Suprapubic skin (tissue), 4 donors: ENCODE measurements at regions not wholly inside any gene's neighbourhood (a gene's known extent, or its start where the extent isn't known, plus 50 kb on each side); places are given as distances from the start of the nearest gene placed in this dataset.

Source experiments
- DNase-seq, 2 donors: peaks; one replicate each; pipeline ENCODE4 v3.0.0-alpha.2; 2019; ENCODE audit warnings: low spot score in 2 of 2
- H3K27ac ChIP-seq: fragments of 200-600 bp; sonication (generic); one replicate; pipeline ENCODE4 v1.5.1; 2019
- H3K27me3 ChIP-seq: fragments of 200-600 bp; sonication (generic); one replicate; pipeline ENCODE4 v1.5.1; 2019
- H3K36me3 ChIP-seq: fragments of 200-600 bp; sonication (generic); one replicate; pipeline ENCODE4 v1.5.1; 2019
- H3K4me1 ChIP-seq: fragments of 200-600 bp; sonication (generic); one replicate; pipeline ENCODE4 v1.5.1; 2019
- H3K4me3 ChIP-seq: fragments of 200-600 bp; sonication (generic); one replicate; pipeline ENCODE4 v1.5.1; 2019; ENCODE audit warnings: mild to moderate bottlenecking
- H3K9me3 ChIP-seq: fragments of 200-600 bp; sonication (generic); one replicate; pipeline ENCODE4 v1.5.1; 2019
- CTCF ChIP-seq, 2 donors: fragments of 200-600 bp in 1 of 2; fragments of 450-650 bp in 1 of 2; sonication (generic) in 1 of 2; IDR thresholded peaks; one replicate each; pipeline ENCODE4 v1.5.1; 2016 to 2019; ENCODE audit warnings: antibody characterized with exemption in 2 of 2, mild to moderate bottlenecking in 1 of 2, moderate library complexity in 1 of 2
- EP300 ChIP-seq: sonication (generic); formaldehyde crosslinking; IDR thresholded peaks from one replicate; pipeline ENCODE4 v1.6.1; 2017; ENCODE audit warnings: antibody characterized with exemption
- POLR2A ChIP-seq, 2 donors: fragments of 450-650 bp; IDR thresholded peaks; one replicate each; pipeline ENCODE4 v1.6.1; 2017; ENCODE audit warnings: antibody characterized with exemption in 2 of 2, mild to moderate bottlenecking in 2 of 2, moderate library complexity in 2 of 2
- POLR2AphosphoS5 ChIP-seq, 3 donors: sonication (generic); formaldehyde crosslinking; IDR thresholded peaks; one replicate each; pipeline ENCODE4 v1.6.1; 2017; ENCODE audit warnings: antibody characterized with exemption in 3 of 3
- WGBS: methylation state at CpG from one replicate; pipeline ENCODE4 v1.1.5; 2018; 5-methylcytosine and 5-hydroxymethylcytosine counted together

GRCh38 chr11:38818720-38819119 is 2220.7 kb upstream of the RAG2 start:
- DNase-seq = no peak
- TF ChIP-seq POLR2AphosphoS5 (IDR thresholded peaks at IDR 0.05) (no peak), POLR2A (IDR thresholded peaks at IDR 0.05) (no peak), EP300 (no peak), CTCF (IDR thresholded peaks at IDR 0.05) (no peak)
- Histone ChIP-seq H3K27me3 (no peaks in the 10 kb centered on the region), H3K4me3 (no peak overlapping the region), H3K36me3 (no peaks in the 10 kb centered on the region), H3K4me1 (no peaks in the 10 kb centered on the region), H3K9me3 (no peaks in the 10 kb centered on the region), H3K27ac (no peak overlapping the region)

- Histone ChIP-seq H3K9me3 (no peaks in the 10 kb centered on the region), H3K27ac (no peak overlapping the region), H3K4me3 (no peak overlapping the region), H3K27me3 (no peaks in the 10 kb centered on the region), H3K4me1 (no peaks in the 10 kb centered on the region), H3K36me3 (no peaks in the 10 kb centered on the region)
- DNase-seq = no peak
- no peak for TF ChIP-seq CTCF (IDR thresholded peaks at IDR 0.05)
- TF ChIP-seq POLR2A (IDR thresholded peaks at IDR 0.05) = no peak
- no peak for TF ChIP-seq EP300
- no peak for TF ChIP-seq POLR2AphosphoS5 (IDR thresholded peaks at IDR 0.05)
- 83% methylated on average over 4 of the region's 4 CpGs for WGBS
Observed at GRCh38 chr11:38814670-38815069, 2216.6 kb upstream of the RAG2 start.

- H3K36me3 ChIP-seq = no peaks in the 10 kb centered on the region
- WGBS = 41% methylated on average over 4 of the region's 4 CpGs
Observed at GRCh38 chr11:38809521-38809920, 2211.5 kb upstream of the RAG2 start.

GRCh38 chr11:38796281-38796680 is 2198.2 kb upstream of the RAG2 start:
- H3K4me3 ChIP-seq = no peak overlapping the region
- no peak for DNase-seq
- H3K27ac ChIP-seq = no peak overlapping the region
- WGBS = 45% methylated on average over 1 of the region's 1 CpG
- H3K27me3 ChIP-seq = no peaks in the 10 kb centered on the region
- H3K9me3 ChIP-seq = no peaks in the 10 kb centered on the region
- no peaks in the 10 kb centered on the region for H3K4me1 ChIP-seq
- H3K36me3 ChIP-seq = no peaks in the 10 kb centered on the region
- TF ChIP-seq POLR2A (IDR thresholded peaks at IDR 0.05) (no peak), EP300 (no peak), CTCF (IDR thresholded peaks at IDR 0.05) (no peak), POLR2AphosphoS5 (IDR thresholded peaks at IDR 0.05) (no peak)

More at GRCh38 chr11:38809521-38809920, 2211.5 kb upstream of the RAG2 start:
- H3K4me1 ChIP-seq = no peaks in the 10 kb centered on the region
- no peaks in the 10 kb centered on the region for H3K9me3 ChIP-seq
- no peak for TF ChIP-seq CTCF (IDR thresholded peaks at IDR 0.05)
- TF ChIP-seq POLR2AphosphoS5 (IDR thresholded peaks at IDR 0.05) = no peak
- no peak for TF ChIP-seq POLR2A (IDR thresholded peaks at IDR 0.05)
- no peak for TF ChIP-seq EP300
- no peak for DNase-seq
- no peak overlapping the region for H3K4me3 ChIP-seq
- no peak overlapping the region for H3K27ac ChIP-seq
- H3K27me3 ChIP-seq = no peaks in the 10 kb centered on the region

GRCh38 chr11:38795027-38795426 is 2197.0 kb upstream of the RAG2 start:
- no peaks in the 10 kb centered on the region for H3K36me3 ChIP-seq
- 74% methylated on average over 2 of the region's 2 CpGs for WGBS
- no peaks in the 10 kb centered on the region for H3K4me1 ChIP-seq
- no peak overlapping the region for H3K27ac ChIP-seq
- no peak for DNase-seq
- no peaks in the 10 kb centered on the region for H3K9me3 ChIP-seq
- no peaks in the 10 kb centered on the region for H3K27me3 ChIP-seq
- TF ChIP-seq POLR2AphosphoS5 (IDR thresholded peaks at IDR 0.05) (no peak), EP300 (no peak), POLR2A (IDR thresholded peaks at IDR 0.05) (no peak), CTCF (IDR thresholded peaks at IDR 0.05) (no peak)
- H3K4me3 ChIP-seq = no peak overlapping the region
